Mesendoderm (in vitro differentiated cells): ENCODE measurements at regions not wholly inside any gene's neighbourhood (a gene's known extent, or its start where the extent isn't known, plus 50 kb on each side); places are given as distances from the start of the nearest gene placed in this dataset.

Experiments used
- DNase-seq: peaks from one replicate; pipeline ENCODE4 v3.0.0; 2013
- H2AK5ac ChIP-seq: 2 replicates; pipeline ENCODE4 v1.6.1; 2013; ENCODE audit warnings: low read length, inconsistent platforms
- H2BK120ac ChIP-seq: 2 replicates; pipeline ENCODE4 v1.6.1; 2013; ENCODE audit warnings: low read depth, mild to moderate bottlenecking, low read length, moderate library complexity, mixed read lengths
- H2BK15ac ChIP-seq: replicated peaks from 2 replicates; pipeline ENCODE4 v1.6.1; 2013; ENCODE audit warnings: low read depth, mild to moderate bottlenecking, moderate library complexity
- H2BK5ac ChIP-seq: 2 replicates; pipeline ENCODE4 v1.6.1; 2013; ENCODE audit warnings: low read length, inconsistent platforms
- H3K18ac ChIP-seq: 2 replicates; pipeline ENCODE4 v1.6.1; 2013; ENCODE audit warnings: mild to moderate bottlenecking, low read length, mixed read lengths
- H3K23ac ChIP-seq: one replicate; pipeline ENCODE4 v1.6.1; 2013; ENCODE audit warnings: low read length
- H3K27ac ChIP-seq: 2 replicates; pipeline ENCODE4 v1.5.1; 2013; ENCODE audit warnings: low read depth, mild to moderate bottlenecking, inconsistent platforms, low read length, moderate library complexity
- H3K27me3 ChIP-seq: 2 replicates; pipeline ENCODE4 v1.6.1; 2013; ENCODE audit warnings: low read length, control low read depth, mild to moderate bottlenecking, inconsistent platforms; ENCODE audit not compliant: insufficient read depth, poor library complexity
- H3K36me3 ChIP-seq: 2 replicates; pipeline ENCODE4 v1.6.1; 2013; ENCODE audit warnings: low read length, inconsistent platforms; ENCODE audit not compliant: control insufficient read depth, insufficient read depth
- H3K4ac ChIP-seq: one replicate; pipeline ENCODE4 v1.6.1; 2013; ENCODE audit warnings: low read depth, mild to moderate bottlenecking, low read length, moderate library complexity
- H3K4me1 ChIP-seq: 2 replicates; pipeline ENCODE4 v1.6.1; 2013; ENCODE audit warnings: low read depth, low read length, inconsistent platforms; ENCODE audit not compliant: control insufficient read depth
- H3K4me2 ChIP-seq: 2 replicates; pipeline ENCODE4 v1.6.1; 2013; ENCODE audit warnings: low read length
- H3K4me3 ChIP-seq: 2 replicates; pipeline ENCODE4 v1.5.1; 2013; ENCODE audit warnings: mild to moderate bottlenecking, low read length
- H3K56ac ChIP-seq: one replicate; pipeline ENCODE4 v1.6.1; 2013; ENCODE audit warnings: low read length
- H3K79me1 ChIP-seq: 2 replicates; pipeline ENCODE4 v1.6.1; 2013; ENCODE audit warnings: low read length, inconsistent platforms
- H3K79me2 ChIP-seq: 2 replicates; pipeline ENCODE4 v1.6.1; 2013; ENCODE audit warnings: mild to moderate bottlenecking, low read length; ENCODE audit not compliant: control insufficient read depth, insufficient read depth
- H3K9ac ChIP-seq: 2 replicates; pipeline ENCODE4 v1.6.1; 2013; ENCODE audit warnings: low read length, inconsistent platforms
- H4K5ac ChIP-seq: one replicate; pipeline ENCODE4 v1.6.1; 2013; ENCODE audit warnings: low read length
- H4K8ac ChIP-seq: one replicate; pipeline ENCODE4 v1.6.1; 2013; ENCODE audit warnings: low read depth, mild to moderate bottlenecking, control low read depth, low read length, moderate library complexity
- WGBS: extraction: QIAGEN DNeasy Blood & Tissue Kit; methylation state at CpG from one replicate; pipeline ENCODE4 v1.1.7; 2013; ENCODE audit warnings: low lambda C conversion rate, missing lambda C conversion rate; ENCODE audit not compliant: insufficient coverage; ENCODE audit errors: extremely low coverage; 5-methylcytosine and 5-hydroxymethylcytosine counted together

- no peak overlapping the region for H3K4me2 ChIP-seq
- H2BK15ac ChIP-seq = no peak overlapping the region
- no peak overlapping the region for H3K56ac ChIP-seq
- no peak overlapping the region for H3K4me3 ChIP-seq
- H3K18ac ChIP-seq = no peak overlapping the region
- no peak overlapping the region for H4K5ac ChIP-seq
- no peak overlapping the region for H2BK120ac ChIP-seq
- DNase-seq = no peak
- H3K23ac ChIP-seq = no peak overlapping the region
- no peak overlapping the region for H3K4ac ChIP-seq
- no peaks in the 10 kb centered on the region for H3K4me1 ChIP-seq
- no peak overlapping the region for H4K8ac ChIP-seq
- no peak overlapping the region for H2AK5ac ChIP-seq
- no CpG with 5 or more reads among the region's 2 CpGs for WGBS
- H3K36me3 ChIP-seq = no peaks in the 10 kb centered on the region
- H3K79me1 ChIP-seq = no peaks in the 10 kb centered on the region
- no peak overlapping the region for H3K27ac ChIP-seq
- no peaks in the 10 kb centered on the region for H3K27me3 ChIP-seq
- H2BK5ac ChIP-seq = no peak overlapping the region
- H3K79me2 ChIP-seq = no peaks in the 10 kb centered on the region
- no peak overlapping the region for H3K9ac ChIP-seq
Measured at GRCh38 chr2:150261691-150262090, 225.8 kb downstream of the RND3 start.

DNA sequence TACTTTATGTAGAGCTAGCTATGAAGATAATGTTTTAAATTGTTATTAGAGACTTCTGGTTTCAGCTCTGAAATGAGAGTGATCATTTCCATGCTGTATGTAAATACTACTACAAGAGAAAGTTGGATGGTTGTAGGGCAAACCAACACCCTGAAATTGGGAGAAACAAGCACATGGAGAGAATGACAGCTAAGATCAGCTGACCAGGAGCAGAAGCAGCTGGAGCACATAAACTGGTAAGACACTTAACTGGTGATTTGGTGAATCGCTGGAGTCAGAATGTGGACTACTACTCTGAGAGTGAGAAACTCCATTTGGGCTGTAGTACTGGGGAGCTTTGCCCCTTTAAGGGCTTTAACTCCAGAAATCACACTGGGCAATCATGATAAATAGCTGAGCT is 226.8 kb downstream of the RND3 start:
- no peak overlapping the region for H3K4me3 ChIP-seq
- H3K79me2 ChIP-seq = no peaks in the 10 kb centered on the region
- no peak for DNase-seq
- H3K4me2 ChIP-seq = no peak overlapping the region
- H3K9ac ChIP-seq = no peak overlapping the region
- no peaks in the 10 kb centered on the region for H3K4me1 ChIP-seq
- H2AK5ac ChIP-seq = no peak overlapping the region
- no CpG with 5 or more reads among the region's 1 CpG for WGBS
- H4K8ac ChIP-seq = no peak overlapping the region
- no peaks in the 10 kb centered on the region for H3K36me3 ChIP-seq
- H2BK5ac ChIP-seq = no peak overlapping the region
- no peak overlapping the region for H3K56ac ChIP-seq
- H2BK15ac ChIP-seq = no peak overlapping the region
- no peak overlapping the region for H3K27ac ChIP-seq
- no peak overlapping the region for H4K5ac ChIP-seq
- no peak overlapping the region for H3K18ac ChIP-seq
- no peak overlapping the region for H3K23ac ChIP-seq
- no peaks in the 10 kb centered on the region for H3K79me1 ChIP-seq
- H3K4ac ChIP-seq = no peak overlapping the region
- no peak overlapping the region for H2BK120ac ChIP-seq
- H3K27me3 ChIP-seq = no peaks in the 10 kb centered on the region

- H3K4me3 ChIP-seq = no peak overlapping the region
Measured at GRCh38 chr2:150259746-150260145, 227.7 kb downstream of the RND3 start.

DNA sequence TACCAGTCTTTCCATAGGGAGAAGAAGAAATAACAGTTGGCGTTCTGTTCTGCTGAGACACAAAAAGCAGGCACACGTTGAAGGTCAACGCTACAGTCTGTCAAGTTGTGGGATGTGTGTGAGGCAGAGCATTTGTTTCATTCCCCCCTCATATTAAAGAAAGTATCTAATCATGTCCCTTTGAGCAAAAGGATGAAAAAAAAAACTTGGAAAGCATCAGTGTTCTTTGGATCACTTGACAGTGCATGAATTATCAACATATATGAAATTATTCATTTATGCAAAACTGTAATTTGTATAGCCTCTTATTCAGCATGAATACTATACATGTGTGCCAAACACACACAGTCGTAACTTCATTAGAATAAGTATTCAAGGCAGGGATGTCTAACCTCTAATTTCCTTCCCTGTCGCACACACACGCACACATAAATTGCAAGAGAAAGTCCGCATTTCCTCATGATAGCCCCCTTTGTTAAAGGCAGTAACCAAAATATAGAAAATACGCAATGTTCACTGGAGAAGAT is 228.6 kb downstream of the RND3 start:
- no peak overlapping the region for H2BK15ac ChIP-seq
- no peaks in the 10 kb centered on the region for H3K79me2 ChIP-seq
- H4K5ac ChIP-seq = no peak overlapping the region
- no peak overlapping the region for H4K8ac ChIP-seq
- H2BK120ac ChIP-seq = no peak overlapping the region
- H3K36me3 ChIP-seq = no peaks in the 10 kb centered on the region
- no peak overlapping the region for H3K4me2 ChIP-seq
- no peak overlapping the region for H2AK5ac ChIP-seq
- no peak overlapping the region for H3K9ac ChIP-seq
- no peak overlapping the region for H2BK5ac ChIP-seq
- H3K4me3 ChIP-seq = no peak overlapping the region
- no peaks in the 10 kb centered on the region for H3K27me3 ChIP-seq
- H3K4ac ChIP-seq = no peak overlapping the region
- no peak overlapping the region for H3K56ac ChIP-seq
- no peak for DNase-seq
- no peak overlapping the region for H3K18ac ChIP-seq
- no CpG with 5 or more reads among the region's 8 CpGs for WGBS
- H3K27ac ChIP-seq = no peak overlapping the region
- H3K4me1 ChIP-seq = no peaks in the 10 kb centered on the region
- H3K23ac ChIP-seq = no peak overlapping the region
- no peaks in the 10 kb centered on the region for H3K79me1 ChIP-seq

More at GRCh38 chr2:150259746-150260145, 227.7 kb downstream of the RND3 start:
- Histone ChIP-seq H3K79me2 (no peaks in the 10 kb centered on the region), H4K5ac (no peak overlapping the region), H2BK15ac (no peak overlapping the region), H3K9ac (no peak overlapping the region), H2AK5ac (no peak overlapping the region), H3K36me3 (no peaks in the 10 kb centered on the region), H3K79me1 (no peaks in the 10 kb centered on the region), H3K4me2 (no peak overlapping the region), H3K4ac (no peak overlapping the region), H3K23ac (no peak overlapping the region), H3K27ac (no peak overlapping the region), H3K4me1 (no peaks in the 10 kb centered on the region), H2BK120ac (no peak overlapping the region), H3K18ac (no peak overlapping the region), H4K8ac (no peak overlapping the region), H2BK5ac (no peak overlapping the region), H3K27me3 (no peaks in the 10 kb centered on the region), H3K56ac (no peak overlapping the region)
- no CpG with 5 or more reads among the region's 1 CpG for WGBS
- DNase-seq = peak; percentile 3

DNA sequence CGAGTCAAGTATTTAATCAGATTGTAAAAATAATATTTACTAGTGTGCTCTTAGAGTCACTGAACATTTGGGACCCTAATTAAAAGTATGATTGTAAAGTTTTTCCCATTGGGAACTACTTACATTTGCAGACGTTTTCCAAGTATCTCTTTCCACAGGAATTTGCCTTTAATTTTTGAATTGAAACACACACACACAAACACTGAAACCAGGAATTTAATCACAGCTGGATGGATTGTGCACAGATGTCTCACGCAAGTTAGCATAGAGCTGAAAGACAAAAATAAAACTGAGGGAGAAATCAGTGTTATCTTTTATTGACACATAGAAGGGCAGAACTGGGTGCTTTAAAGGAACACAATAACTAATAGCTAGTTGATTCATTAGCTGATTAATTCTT is 230.7 kb downstream of the RND3 start:
- Histone ChIP-seq H4K8ac (no peak overlapping the region), H3K56ac (no peak overlapping the region), H3K79me2 (no peaks in the 10 kb centered on the region), H2BK5ac (no peak overlapping the region), H3K4me1 (no peaks in the 10 kb centered on the region), H2BK15ac (no peak overlapping the region), H3K9ac (no peak overlapping the region), H4K5ac (no peak overlapping the region), H3K27me3 (no peaks in the 10 kb centered on the region), H3K18ac (no peak overlapping the region), H2BK120ac (no peak overlapping the region), H3K27ac (no peak overlapping the region), H3K79me1 (no peaks in the 10 kb centered on the region), H3K4me3 (no peak overlapping the region), H3K4me2 (no peak overlapping the region), H2AK5ac (no peak overlapping the region), H3K36me3 (no peaks in the 10 kb centered on the region), H3K4ac (no peak overlapping the region), H3K23ac (no peak overlapping the region)
- no CpG with 5 or more reads among the region's 3 CpGs for WGBS
- no peak for DNase-seq

DNA sequence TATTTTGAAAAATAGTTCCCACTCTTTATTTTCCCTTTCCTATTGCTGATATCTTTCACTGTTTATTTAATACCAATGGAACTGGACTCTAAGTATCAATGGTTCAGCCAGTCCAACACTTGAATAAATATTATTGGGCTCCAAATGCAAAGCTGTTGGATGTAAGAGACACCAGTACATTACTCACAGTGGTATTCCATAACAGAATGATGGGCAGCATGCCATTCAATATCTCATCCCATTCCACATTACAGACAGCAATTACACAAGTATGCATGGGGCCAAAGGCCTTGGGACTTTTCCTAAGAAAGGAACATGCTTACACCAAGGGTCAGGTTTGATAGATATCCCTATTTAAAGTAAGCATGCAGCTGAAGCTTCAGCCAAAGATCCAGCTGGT is 231.9 kb downstream of the RND3 start:
- H3K4me1 ChIP-seq = no peaks in the 10 kb centered on the region
- no peak overlapping the region for H3K4me2 ChIP-seq
- no peak overlapping the region for H4K5ac ChIP-seq
- H2AK5ac ChIP-seq = no peak overlapping the region
- H4K8ac ChIP-seq = no peak overlapping the region
- no peak overlapping the region for H3K18ac ChIP-seq
- no peaks in the 10 kb centered on the region for H3K36me3 ChIP-seq
- H3K79me2 ChIP-seq = no peaks in the 10 kb centered on the region
- no peak overlapping the region for H2BK120ac ChIP-seq
- H2BK15ac ChIP-seq = no peak overlapping the region
- no peak overlapping the region for H3K4me3 ChIP-seq
- DNase-seq = no peak
- no peak overlapping the region for H3K56ac ChIP-seq
- no peak overlapping the region for H3K23ac ChIP-seq
- H3K4ac ChIP-seq = no peak overlapping the region
- no peak overlapping the region for H3K9ac ChIP-seq
- H3K79me1 ChIP-seq = no peaks in the 10 kb centered on the region
- no peak overlapping the region for H2BK5ac ChIP-seq
- no peaks in the 10 kb centered on the region for H3K27me3 ChIP-seq
- H3K27ac ChIP-seq = no peak overlapping the region
